AG04449 (cell line): ENCODE measurements at regions not wholly inside any gene's neighbourhood (a gene's known extent, or its start where the extent isn't known, plus 50 kb on each side); places are given as distances from the start of the nearest gene placed in this dataset.

Source experiments
- CTCF ChIA-PET: fragments of 350-600 bp; formaldehyde crosslinking; extraction: SDS; loops from one replicate; lab custom pipeline; 2021; ENCODE audit warnings: antibody characterized with exemption; lab: Yijun Ruan, JAX
- POLR2A ChIA-PET: fragments of 400-600, 350-600 bp; formaldehyde crosslinking; extraction: SDS; loops from one replicate; lab custom pipeline; 2020; ENCODE audit warnings: antibody characterized with exemption, inconsistent platforms; lab: Yijun Ruan, JAX
- DNase-seq: peaks from one replicate; pipeline ENCODE4 v3.0.0-alpha.2; 2010; ENCODE audit warnings: low read depth, low spot score
- H3K4me3 ChIP-seq: 2 replicates; pipeline ENCODE4 v1.5.1; 2011; ENCODE audit warnings: low read depth, mild to moderate bottlenecking, control low read depth, low read length
- TF ChIP-seq, protein P1 (sequence below): IDR thresholded peaks from one replicate; pipeline ENCODE4 v1.5.1; 2011; ENCODE audit warnings: mild to moderate bottlenecking, moderate library complexity, low read length, control low read depth, inconsistent platforms; ENCODE audit not compliant: insufficient read depth; ENCODE audit errors: missing control alignments

DNA sequence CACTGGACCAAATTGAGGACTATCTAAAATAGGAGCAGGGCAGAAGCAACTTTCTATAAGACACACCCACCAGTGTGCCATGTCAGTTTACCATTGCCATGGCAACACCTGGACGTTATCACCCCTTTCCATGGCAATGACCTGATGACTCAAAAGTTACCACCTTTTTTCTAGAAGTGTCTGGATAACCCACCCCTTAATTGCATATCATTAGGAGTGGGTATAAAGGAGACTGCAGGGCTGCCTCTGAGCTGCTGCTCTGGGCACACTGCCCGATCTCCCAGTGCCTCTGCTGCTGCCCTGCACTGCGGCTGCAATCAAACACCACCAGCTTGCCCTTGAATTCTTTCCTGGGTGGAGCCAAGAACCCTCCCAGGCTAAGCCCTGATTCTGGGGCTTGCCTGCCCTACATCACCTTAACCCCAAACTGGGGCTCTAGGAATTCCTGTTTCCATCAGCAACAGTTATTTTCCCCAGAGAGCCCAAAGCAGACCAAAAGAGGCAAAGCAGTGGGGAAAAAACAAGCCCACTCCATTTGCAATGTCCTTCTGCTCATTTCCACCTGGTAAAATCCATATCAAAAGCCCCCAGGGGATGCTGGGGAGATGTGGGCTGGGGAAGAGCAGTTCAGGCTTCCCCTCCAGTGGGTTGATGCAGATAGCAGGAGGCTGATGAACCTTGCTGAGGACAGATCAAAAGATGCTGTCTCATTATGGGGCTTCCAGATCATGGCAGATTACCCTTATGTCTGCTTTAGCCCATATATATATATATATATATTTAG is 129.5 kb upstream of the NCOR2 start:
- no peak overlapping the region for H3K4me3 ChIP-seq
- CTCF ChIA-PET: interaction anchor here (1.0 to 6.2 kb wide), 3 partner anchors 9 to 13 kb away, joined by 3 to 34 read pairs (median 6); no protein-coding TSS in a partner anchor
- TF ChIP-seq, protein P1, sequence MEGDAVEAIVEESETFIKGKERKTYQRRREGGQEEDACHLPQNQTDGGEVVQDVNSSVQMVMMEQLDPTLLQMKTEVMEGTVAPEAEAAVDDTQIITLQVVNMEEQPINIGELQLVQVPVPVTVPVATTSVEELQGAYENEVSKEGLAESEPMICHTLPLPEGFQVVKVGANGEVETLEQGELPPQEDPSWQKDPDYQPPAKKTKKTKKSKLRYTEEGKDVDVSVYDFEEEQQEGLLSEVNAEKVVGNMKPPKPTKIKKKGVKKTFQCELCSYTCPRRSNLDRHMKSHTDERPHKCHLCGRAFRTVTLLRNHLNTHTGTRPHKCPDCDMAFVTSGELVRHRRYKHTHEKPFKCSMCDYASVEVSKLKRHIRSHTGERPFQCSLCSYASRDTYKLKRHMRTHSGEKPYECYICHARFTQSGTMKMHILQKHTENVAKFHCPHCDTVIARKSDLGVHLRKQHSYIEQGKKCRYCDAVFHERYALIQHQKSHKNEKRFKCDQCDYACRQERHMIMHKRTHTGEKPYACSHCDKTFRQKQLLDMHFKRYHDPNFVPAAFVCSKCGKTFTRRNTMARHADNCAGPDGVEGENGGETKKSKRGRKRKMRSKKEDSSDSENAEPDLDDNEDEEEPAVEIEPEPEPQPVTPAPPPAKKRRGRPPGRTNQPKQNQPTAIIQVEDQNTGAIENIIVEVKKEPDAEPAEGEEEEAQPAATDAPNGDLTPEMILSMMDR: no peak
- no peak for DNase-seq
- POLR2A ChIA-PET: no interaction called here

DNA sequence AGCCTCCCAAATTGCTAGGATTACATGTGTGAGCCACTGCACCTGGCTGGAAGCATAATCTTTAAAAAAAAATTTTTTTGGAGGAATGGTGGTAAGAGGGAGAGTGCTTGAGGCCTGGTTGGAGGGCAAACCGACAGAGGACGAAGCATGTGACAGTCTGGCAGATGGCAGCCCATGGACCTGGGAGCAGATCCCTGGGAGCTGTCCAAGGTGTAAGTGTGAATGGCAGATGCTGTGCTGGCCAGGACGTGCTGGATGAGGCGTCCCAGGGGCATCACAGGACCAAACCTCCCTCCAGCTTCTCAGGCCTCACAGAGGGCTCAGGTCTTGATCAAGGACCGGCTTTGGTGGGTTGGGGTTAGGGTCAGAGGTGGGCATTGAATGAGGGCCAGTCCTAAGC is 128.4 kb upstream of the NCOR2 start:
- TF ChIP-seq, protein P1: no peak
- ChIA-PET POLR2A (no interaction called here), CTCF (interaction anchor here (1.0 to 6.2 kb wide), 4 partner anchors 8 to 14 kb away, joined by 3 to 34 read pairs (median 5); no protein-coding TSS in a partner anchor)
- no peak for DNase-seq
- no peak overlapping the region for H3K4me3 ChIP-seq

DNA sequence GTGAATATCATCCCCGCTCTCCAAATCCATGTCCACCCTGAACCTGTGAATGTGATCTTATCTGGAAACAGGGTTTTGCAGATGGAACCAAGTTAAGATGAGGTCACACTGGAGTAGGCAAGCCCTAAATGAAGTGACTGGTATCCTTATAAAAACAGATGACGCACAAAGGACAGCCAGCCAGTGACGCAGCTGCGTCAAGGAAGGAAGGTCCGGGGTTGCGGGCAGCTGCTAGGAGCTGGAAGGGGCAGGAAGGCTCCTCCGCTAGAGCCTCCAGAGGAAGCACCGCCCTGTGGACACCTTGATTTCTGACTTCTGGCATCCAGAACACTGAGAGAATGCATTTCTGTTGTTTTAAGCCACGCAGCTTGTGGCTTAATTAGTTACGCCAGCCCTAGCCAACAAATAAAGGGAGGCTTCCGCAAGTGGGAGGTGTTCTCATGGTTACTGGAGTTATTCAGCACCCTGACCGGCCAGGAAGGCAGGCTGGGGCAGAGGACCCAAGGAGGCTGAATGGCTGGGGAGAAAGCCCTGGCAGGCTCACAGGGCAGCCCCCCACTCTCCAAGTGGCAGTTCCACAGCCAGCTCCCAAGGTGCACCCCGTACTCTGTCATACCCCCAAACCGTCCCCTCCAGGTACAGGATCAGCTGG is 127.6 kb upstream of the NCOR2 start:
- DNase-seq: no peak
- POLR2A ChIA-PET: no interaction called here
- CTCF ChIA-PET: interaction anchor here (1.5 to 1.7 kb wide), 3 partner anchors 8 to 10 kb away, joined by 3 to 6 read pairs (median 4); no protein-coding TSS in a partner anchor
- no peak overlapping the region for H3K4me3 ChIP-seq
- TF ChIP-seq, protein P1: no peak

DNA sequence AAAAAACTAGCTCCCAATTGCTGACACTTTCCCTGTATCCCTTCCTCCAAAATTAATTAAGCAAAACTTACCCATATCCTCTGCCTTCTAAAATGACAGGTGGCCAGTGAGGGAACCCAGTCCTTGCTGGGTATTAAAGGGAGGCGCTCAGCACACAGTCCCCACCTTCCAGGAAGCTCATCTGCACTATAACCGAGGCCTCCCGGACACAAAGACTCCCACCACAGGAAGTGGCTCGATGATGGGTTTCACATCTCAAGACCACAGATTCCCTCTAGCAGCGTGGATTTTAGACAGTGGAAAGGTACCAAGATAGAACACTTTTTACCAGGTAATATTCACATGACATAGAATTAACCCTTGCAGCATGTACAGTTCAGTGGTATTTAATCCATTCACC is 126.8 kb upstream of the NCOR2 start:
- CTCF ChIA-PET: interaction anchor here (1.0 to 1.6 kb wide), 2 partner anchors 9 to 16 kb away, joined by 3 to 4 read pairs; no protein-coding TSS in a partner anchor

DNA sequence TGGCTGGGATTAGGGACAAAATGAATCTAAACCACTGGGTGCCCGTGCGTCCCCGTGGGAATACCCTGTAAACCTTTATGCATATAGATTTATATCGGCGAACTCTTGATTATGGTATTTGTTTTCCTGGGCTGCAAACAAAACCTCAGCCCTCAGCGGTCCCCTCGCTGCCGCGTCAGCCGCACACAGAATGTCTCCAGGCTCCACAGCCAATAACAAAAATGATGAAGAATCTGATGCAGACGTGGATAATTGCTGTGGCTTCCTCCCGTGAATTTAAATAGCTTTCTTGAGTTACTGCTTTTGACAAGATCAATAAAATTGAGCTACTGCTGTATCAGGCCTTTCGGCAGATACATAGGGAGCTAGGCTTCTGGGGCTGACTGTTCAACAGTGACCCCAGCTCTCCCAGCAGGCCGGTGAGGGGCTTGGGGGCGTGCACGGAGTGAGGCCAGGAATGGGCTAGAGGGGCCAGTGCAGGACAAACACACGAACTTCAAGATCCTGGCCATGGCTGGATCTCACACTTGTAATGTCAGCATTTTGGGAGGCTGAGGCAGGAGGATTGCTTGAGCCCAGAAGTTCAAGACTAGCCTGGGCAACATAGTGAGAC is 125.8 kb upstream of the NCOR2 start:
- POLR2A ChIA-PET: no interaction called here
- TF ChIP-seq, protein P1: no peak
- no peak for DNase-seq
- H3K4me3 ChIP-seq: no peak overlapping the region
- CTCF ChIA-PET: interaction anchor here (1.0 kb wide), 1 partner anchor 17 kb away, joined by 4 read pairs; no protein-coding TSS in a partner anchor

More for the DNA sequence above, 126.8 kb upstream of the NCOR2 start:
- TF ChIP-seq, protein P1: no peak
- H3K4me3 ChIP-seq: no peak overlapping the region
- POLR2A ChIA-PET: no interaction called here
- DNase-seq: no peak
